Hematopoietic multipotent progenitor cell treated with erythropoietin and hydrocortisone succinate and interleukin-3 and kit ligand, for 15 days (in vitro differentiated cells): ENCODE measurements at regions not wholly inside any gene's neighbourhood (a gene's known extent, or its start where the extent isn't known, plus 50 kb on each side); places are given as distances from the start of the nearest gene placed in this dataset.

ENCODE experiments used
- DNase-seq: peaks from one replicate; pipeline ENCODE4 v3.0.0-alpha.2; 2015; ENCODE audit warnings: low spot score

- DNase-seq: no peak
These were observed 193.0 kb upstream of the TSHZ2 start for GRCh38 chr20:52779125-52779524.

- no peak for DNase-seq
These were observed 195.0 kb upstream of the TSHZ2 start for GRCh38 chr20:52777171-52777570.

- no peak for DNase-seq
These were observed 196.4 kb upstream of the TSHZ2 start for GRCh38 chr20:52775786-52776185.

- DNase-seq: no peak
These were observed 203.5 kb upstream of the TSHZ2 start for GRCh38 chr20:52768694-52769093.

- DNase-seq: no peak
These were observed 205.3 kb upstream of the TSHZ2 start for GRCh38 chr20:52766645-52767435.

GRCh38 chr20:52763321-52763853 is 208.8 kb upstream of the TSHZ2 start:
- DNase-seq: no peak

GRCh38 chr20:52761867-52762266 is 210.3 kb upstream of the TSHZ2 start:
- DNase-seq: no peak

- no peak for DNase-seq
These were observed 211.4 kb upstream of the TSHZ2 start for GRCh38 chr20:52760791-52761190.

- no peak for DNase-seq
These were observed 214.7 kb upstream of the TSHZ2 start for GRCh38 chr20:52757411-52757810.

GRCh38 chr20:52755744-52756143 is 216.4 kb upstream of the TSHZ2 start:
- DNase-seq: no peak

GRCh38 chr20:52754366-52754765 is 217.8 kb upstream of the TSHZ2 start:
- DNase-seq: no peak

GRCh38 chr20:52752023-52752422 is 220.1 kb upstream of the TSHZ2 start:
- no peak for DNase-seq

- DNase-seq: no peak
These were observed 220.6 kb upstream of the TSHZ2 start for GRCh38 chr20:52751571-52751970.

GRCh38 chr20:52749938-52750337 is 222.2 kb upstream of the TSHZ2 start:
- no peak for DNase-seq

- DNase-seq: no peak
These were observed 223.2 kb upstream of the TSHZ2 start for GRCh38 chr20:52748990-52749389.

GRCh38 chr20:52748285-52748932 is 223.7 kb upstream of the TSHZ2 start:
- DNase-seq: no peak

- no peak for DNase-seq
These were observed 224.3 kb upstream of the TSHZ2 start for GRCh38 chr20:52747845-52748284.

GRCh38 chr20:52746770-52747169 is 225.4 kb upstream of the TSHZ2 start:
- DNase-seq: no peak

- DNase-seq: no peak
These were observed 226.0 kb upstream of the TSHZ2 start for GRCh38 chr20:52746190-52746589.

GRCh38 chr20:52744441-52744840 is 227.7 kb upstream of the TSHZ2 start:
- DNase-seq: no peak

GRCh38 chr20:52738081-52738480 is 234.1 kb upstream of the TSHZ2 start:
- no peak for DNase-seq

- no peak for DNase-seq
These were observed 235.7 kb upstream of the TSHZ2 start for GRCh38 chr20:52736507-52736906.

GRCh38 chr20:52731093-52731492 is 241.1 kb upstream of the TSHZ2 start:
- DNase-seq: no peak
